GM21619 (cell line): ENCODE measurements at regions not wholly inside any gene's neighbourhood (a gene's known extent, or its start where the extent isn't known, plus 50 kb on each side); places are given as distances from the start of the nearest gene placed in this dataset.

ENCODE experiments used
- ATAC-seq: cut with Tn5 transposase; IDR thresholded peaks from one replicate; pipeline ENCODE4 v1.9.1; 2021; ENCODE audit not compliant: unreplicated experiment

GRCh38 chr3:16050641-16051467 lies 123.6 kb upstream of the GALNT15 start:
- ATAC-seq, result no peak

GRCh38 chr3:16051691-16052090 lies 122.8 kb upstream of the GALNT15 start:
- ATAC-seq, result no peak

- ATAC-seq, result no peak
Observed at GRCh38 chr3:16052964-16053363, 121.5 kb upstream of the GALNT15 start.

GRCh38 chr3:16053794-16054193 lies 120.7 kb upstream of the GALNT15 start:
- no peak for ATAC-seq

- no peak for ATAC-seq
Observed at GRCh38 chr3:16055606-16056211, 118.8 kb upstream of the GALNT15 start.

GRCh38 chr3:16056217-16056616 lies 118.3 kb upstream of the GALNT15 start:
- no peak for ATAC-seq

- ATAC-seq, result no peak
Observed at GRCh38 chr3:16058521-16058920, 116.0 kb upstream of the GALNT15 start.

GRCh38 chr3:16059081-16059537 lies 115.4 kb upstream of the GALNT15 start:
- ATAC-seq, result no peak

GRCh38 chr3:16059711-16060357 lies 114.6 kb upstream of the GALNT15 start:
- no peak for ATAC-seq

GRCh38 chr3:16060358-16060852 lies 114.1 kb upstream of the GALNT15 start:
- no peak for ATAC-seq

- no peak for ATAC-seq
Observed at GRCh38 chr3:16060945-16061344, 113.5 kb upstream of the GALNT15 start.

- ATAC-seq, result no peak
Observed at GRCh38 chr3:16061491-16061890, 113.0 kb upstream of the GALNT15 start.

GRCh38 chr3:16063603-16064002 lies 110.9 kb upstream of the GALNT15 start:
- no peak for ATAC-seq

- no peak for ATAC-seq
Observed at GRCh38 chr3:16064642-16065414, 109.7 kb upstream of the GALNT15 start.

GRCh38 chr3:16066545-16066944 lies 107.9 kb upstream of the GALNT15 start:
- no peak for ATAC-seq

- ATAC-seq, result no peak
Observed at GRCh38 chr3:16066975-16067374, 107.5 kb upstream of the GALNT15 start.

GRCh38 chr3:16067837-16068471 lies 106.5 kb upstream of the GALNT15 start:
- no peak for ATAC-seq

GRCh38 chr3:16069149-16069922 lies 105.1 kb upstream of the GALNT15 start:
- no peak for ATAC-seq

GRCh38 chr3:16070707-16071106 lies 103.8 kb upstream of the GALNT15 start:
- no peak for ATAC-seq

GRCh38 chr3:16071206-16071605 lies 103.3 kb upstream of the GALNT15 start:
- ATAC-seq, result no peak
